ENCODE measurements at regions not wholly inside any gene's neighbourhood (a gene's known extent, or its start where the extent isn't known, plus 50 kb on each side); places are given as distances from the start of the nearest gene placed in this dataset.

GRCh38 chr2:150860301-150860700 is 372.8 kb upstream of the RND3 start:
- TF ChIP-seq, protein P1, sequence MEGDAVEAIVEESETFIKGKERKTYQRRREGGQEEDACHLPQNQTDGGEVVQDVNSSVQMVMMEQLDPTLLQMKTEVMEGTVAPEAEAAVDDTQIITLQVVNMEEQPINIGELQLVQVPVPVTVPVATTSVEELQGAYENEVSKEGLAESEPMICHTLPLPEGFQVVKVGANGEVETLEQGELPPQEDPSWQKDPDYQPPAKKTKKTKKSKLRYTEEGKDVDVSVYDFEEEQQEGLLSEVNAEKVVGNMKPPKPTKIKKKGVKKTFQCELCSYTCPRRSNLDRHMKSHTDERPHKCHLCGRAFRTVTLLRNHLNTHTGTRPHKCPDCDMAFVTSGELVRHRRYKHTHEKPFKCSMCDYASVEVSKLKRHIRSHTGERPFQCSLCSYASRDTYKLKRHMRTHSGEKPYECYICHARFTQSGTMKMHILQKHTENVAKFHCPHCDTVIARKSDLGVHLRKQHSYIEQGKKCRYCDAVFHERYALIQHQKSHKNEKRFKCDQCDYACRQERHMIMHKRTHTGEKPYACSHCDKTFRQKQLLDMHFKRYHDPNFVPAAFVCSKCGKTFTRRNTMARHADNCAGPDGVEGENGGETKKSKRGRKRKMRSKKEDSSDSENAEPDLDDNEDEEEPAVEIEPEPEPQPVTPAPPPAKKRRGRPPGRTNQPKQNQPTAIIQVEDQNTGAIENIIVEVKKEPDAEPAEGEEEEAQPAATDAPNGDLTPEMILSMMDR (IDR thresholded peaks at IDR 0.05) = no peak
- TF ChIP-seq POLR2A (IDR thresholded peaks at IDR 0.05) = no peak

Measured in esophagus squamous epithelium (tissue), 4 donors.